WI38 (cell line): ENCODE measurements at regions not wholly inside any gene's neighbourhood (a gene's known extent, or its start where the extent isn't known, plus 50 kb on each side); places are given as distances from the start of the nearest gene placed in this dataset.

Source experiments
- H3K4me3 ChIP-seq: 2 replicates; pipeline ENCODE4 v1.5.1; 2011; ENCODE audit warnings: low read depth, mild to moderate bottlenecking, control low read depth, low read length
- TF ChIP-seq, protein P1 (sequence below): IDR thresholded peaks from 2 replicates; pipeline ENCODE4 v1.5.1; 2012; ENCODE audit warnings: low read depth, mild to moderate bottlenecking, control low read depth, low read length

- TF ChIP-seq, protein P1, sequence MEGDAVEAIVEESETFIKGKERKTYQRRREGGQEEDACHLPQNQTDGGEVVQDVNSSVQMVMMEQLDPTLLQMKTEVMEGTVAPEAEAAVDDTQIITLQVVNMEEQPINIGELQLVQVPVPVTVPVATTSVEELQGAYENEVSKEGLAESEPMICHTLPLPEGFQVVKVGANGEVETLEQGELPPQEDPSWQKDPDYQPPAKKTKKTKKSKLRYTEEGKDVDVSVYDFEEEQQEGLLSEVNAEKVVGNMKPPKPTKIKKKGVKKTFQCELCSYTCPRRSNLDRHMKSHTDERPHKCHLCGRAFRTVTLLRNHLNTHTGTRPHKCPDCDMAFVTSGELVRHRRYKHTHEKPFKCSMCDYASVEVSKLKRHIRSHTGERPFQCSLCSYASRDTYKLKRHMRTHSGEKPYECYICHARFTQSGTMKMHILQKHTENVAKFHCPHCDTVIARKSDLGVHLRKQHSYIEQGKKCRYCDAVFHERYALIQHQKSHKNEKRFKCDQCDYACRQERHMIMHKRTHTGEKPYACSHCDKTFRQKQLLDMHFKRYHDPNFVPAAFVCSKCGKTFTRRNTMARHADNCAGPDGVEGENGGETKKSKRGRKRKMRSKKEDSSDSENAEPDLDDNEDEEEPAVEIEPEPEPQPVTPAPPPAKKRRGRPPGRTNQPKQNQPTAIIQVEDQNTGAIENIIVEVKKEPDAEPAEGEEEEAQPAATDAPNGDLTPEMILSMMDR: no peak
- no peak overlapping the region for H3K4me3 ChIP-seq
Measured at GRCh38 chr6:163823577-163823976, 409.1 kb downstream of the QKI start.

DNA sequence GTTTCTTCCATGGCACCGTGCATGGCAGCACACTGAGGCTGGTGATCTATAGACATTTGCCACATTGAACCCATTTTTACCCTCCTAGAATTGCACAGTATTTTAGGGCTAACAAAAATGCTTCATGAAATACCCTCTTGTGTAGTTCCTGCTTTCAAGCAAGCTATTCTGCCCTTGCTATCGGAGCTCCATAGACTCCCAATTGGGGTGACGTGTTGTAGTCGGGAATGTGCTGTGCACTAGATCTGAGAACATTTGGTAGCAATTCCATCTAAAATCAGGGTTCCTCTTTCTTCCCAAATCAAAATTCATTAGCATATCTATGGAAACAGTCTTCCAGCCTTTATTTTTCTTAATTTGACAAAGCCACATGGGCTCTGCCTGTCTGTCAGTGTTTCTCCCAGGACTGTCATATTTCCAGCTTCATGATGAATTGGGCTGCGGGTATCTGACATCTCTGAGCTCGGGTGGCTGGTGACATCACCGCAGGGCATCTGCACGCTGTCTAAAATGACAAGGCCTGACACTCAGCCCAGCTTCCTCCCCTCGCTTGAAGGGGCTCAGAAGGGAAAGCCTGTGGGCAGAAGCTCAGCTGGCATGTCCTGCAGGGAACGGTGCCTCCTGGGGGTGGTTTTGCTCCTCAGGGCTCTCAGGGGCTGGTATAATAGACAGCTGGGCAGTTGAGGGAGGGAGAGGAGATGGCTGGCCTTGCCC lies 406.4 kb downstream of the QKI start:
- H3K4me3 ChIP-seq: no peak overlapping the region
- TF ChIP-seq, protein P1: no peak

GRCh38 chr6:163820171-163820570 lies 405.7 kb downstream of the QKI start:
- H3K4me3 ChIP-seq: no peak overlapping the region
- TF ChIP-seq, protein P1: no peak

GRCh38 chr6:163818719-163819118 lies 404.2 kb downstream of the QKI start:
- TF ChIP-seq, protein P1: no peak
- no peak overlapping the region for H3K4me3 ChIP-seq

- TF ChIP-seq, protein P1: no peak
- no peak overlapping the region for H3K4me3 ChIP-seq
Measured at GRCh38 chr6:163816441-163816840, 401.9 kb downstream of the QKI start.

- H3K4me3 ChIP-seq: no peak overlapping the region
- TF ChIP-seq, protein P1: no peak
Measured at GRCh38 chr6:163815796-163816195, 401.3 kb downstream of the QKI start.

DNA sequence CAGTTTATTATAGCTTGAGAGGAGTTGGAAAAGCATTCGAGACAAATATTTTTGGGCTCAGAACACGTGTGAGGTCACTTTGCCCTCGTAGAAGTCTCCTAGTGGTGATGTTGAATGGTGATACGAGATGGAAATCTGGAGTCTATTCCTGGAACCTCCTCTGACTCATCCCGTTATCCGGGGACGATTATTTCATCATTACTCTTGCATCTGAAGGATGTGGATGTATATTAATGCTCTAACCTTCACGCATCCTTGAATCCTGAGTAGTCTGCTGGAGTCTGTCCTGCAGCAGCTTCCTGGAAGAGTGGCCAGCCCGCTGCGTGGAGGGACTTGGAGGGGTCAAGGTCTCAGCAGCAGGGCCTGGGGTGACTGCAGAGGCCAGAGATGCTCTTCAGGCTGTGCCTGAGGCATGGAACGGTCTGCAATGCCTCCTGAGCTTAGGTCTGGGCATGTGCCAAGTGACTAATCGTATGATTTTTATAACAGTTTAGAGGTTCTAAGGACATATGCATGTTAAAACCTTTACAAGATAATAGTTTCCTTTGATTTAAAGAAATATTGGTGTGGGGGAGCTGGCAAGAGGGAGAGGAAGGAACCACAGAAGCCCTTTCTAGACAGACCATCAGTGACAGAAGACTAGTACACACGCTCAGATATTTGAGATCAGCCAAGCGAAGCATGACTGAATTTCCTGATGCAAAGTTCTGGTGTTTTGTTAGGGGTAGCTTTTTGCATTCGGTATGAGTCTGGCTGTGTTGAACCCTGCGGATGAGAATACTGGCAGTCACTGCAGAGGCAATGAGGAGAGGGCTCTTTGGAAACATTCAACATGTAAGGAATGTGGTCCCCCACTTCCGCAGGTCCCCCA lies 400.2 kb downstream of the QKI start:
- TF ChIP-seq, protein P1: peak; percentile 23; the same call in 1 of the 2 replicates

More for the DNA sequence above, 400.2 kb downstream of the QKI start:
- H3K4me3 ChIP-seq: no peak overlapping the region
